ENCODE measurements at regions not wholly inside any gene's neighbourhood (a gene's known extent, or its start where the extent isn't known, plus 50 kb on each side); places are given as distances from the start of the nearest gene placed in this dataset.

- DNase-seq (ENCODE audit: low spot score), result no peak
Observed at GRCh38 chr1:103248417-103249102, 140.2 kb upstream of the COL11A1 start.

DNA sequence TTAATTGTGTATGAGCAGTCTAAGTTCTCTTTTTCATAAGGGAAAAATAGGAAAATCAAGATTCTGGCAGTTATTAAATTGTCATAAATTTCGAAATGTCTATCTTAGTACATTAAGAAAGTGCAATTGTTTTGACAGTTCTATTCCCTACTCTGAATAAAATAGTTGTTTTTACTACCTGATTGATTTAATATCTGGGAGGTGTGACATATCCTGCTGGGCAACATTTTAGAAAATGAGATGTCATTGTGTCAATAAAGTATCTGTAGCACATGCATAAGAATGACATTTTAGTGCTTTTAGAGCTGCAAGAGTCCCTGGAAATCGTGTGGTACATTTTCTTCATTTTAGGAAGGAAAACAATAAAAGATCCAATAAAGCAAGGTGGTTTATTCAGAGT, 139.2 kb upstream of the COL11A1 start:
- no peak for DNase-seq (ENCODE audit: low spot score)

- DNase-seq (ENCODE audit: low spot score), result no peak
Observed at GRCh38 chr1:103243481-103243880, 135.2 kb upstream of the COL11A1 start.

GRCh38 chr1:103239034-103239433, 130.7 kb upstream of the COL11A1 start:
- DNase-seq (ENCODE audit: low spot score), result no peak

- DNase-seq (ENCODE audit: low spot score), result no peak
Observed at GRCh38 chr1:103230061-103230460, 121.7 kb upstream of the COL11A1 start.

DNA sequence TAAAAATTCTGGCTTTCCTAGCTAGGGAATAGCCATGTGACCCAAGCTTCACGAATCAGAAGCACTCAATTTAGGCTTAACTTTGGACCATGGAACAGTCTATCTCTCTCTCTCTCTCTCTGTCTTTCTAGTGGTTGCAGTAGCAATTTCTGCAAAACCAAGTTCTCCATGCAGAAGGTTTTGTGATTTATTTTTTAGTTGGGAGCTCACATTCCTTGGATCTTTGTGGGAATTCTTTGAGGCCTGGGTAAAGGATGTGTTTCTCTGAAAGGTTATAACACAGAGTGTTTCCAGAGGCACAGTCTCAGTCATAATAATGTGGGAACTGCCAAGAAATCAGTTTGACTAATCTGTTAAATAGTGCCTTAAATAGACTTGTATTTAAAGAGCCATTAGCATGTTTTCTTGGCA, 112.3 kb upstream of the COL11A1 start:
- DNase-seq (ENCODE audit: low spot score), result peak; percentile 4

DNA sequence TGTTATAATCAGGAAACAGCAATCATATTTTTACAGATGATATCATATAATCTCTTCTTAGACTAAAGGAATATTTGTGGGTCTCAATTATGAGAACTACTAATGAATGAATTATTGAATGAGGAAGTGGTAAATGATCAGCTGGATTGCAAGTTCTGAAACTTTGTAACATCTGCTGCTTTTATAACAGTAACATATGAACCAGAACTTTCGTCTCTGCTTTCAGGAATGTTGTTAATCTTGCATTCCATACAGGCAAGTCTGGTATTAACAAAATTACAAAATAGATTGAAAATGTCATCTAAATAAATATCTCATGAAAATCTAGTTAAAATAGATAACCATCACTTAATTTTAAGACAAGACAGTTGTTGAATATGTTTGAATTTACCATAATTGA, 110.5 kb upstream of the COL11A1 start:
- no peak for DNase-seq (ENCODE audit: low spot score)

GRCh38 chr1:103218369-103218768, 110.0 kb upstream of the COL11A1 start:
- DNase-seq (ENCODE audit: low spot score), result no peak

GRCh38 chr1:103211073-103211472, 102.8 kb upstream of the COL11A1 start:
- DNase-seq (ENCODE audit: low spot score), result no peak

GRCh38 chr1:103208844-103209243, 100.5 kb upstream of the COL11A1 start:
- no peak for DNase-seq (ENCODE audit: low spot score)

GRCh38 chr1:103199001-103199400, 90.7 kb upstream of the COL11A1 start:
- no peak for DNase-seq (ENCODE audit: low spot score)

GRCh38 chr1:103198076-103198475, 89.8 kb upstream of the COL11A1 start:
- DNase-seq (ENCODE audit: low spot score), result no peak

DNA sequence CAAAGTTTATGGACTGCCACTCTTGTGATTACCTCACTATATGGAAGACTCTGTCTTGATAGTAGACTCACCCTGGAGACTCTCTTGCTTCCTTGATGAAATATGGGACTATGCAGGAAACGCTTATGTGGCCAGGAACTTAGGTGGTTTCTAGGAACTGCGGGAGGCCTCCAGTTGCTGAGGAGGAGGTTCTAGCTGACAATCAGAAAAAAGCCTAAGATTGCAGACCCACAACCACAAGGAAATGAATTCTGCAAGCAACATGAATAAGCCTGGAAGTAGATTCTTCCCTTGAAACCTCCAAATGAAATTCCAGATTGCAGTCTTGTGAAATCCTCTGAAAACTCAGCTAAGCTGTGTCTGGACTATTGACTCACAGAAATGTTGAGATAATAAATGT, 88.9 kb upstream of the COL11A1 start:
- no peak for DNase-seq (ENCODE audit: low spot score)

- no peak for DNase-seq (ENCODE audit: low spot score)
Observed at GRCh38 chr1:103194984-103195383, 86.7 kb upstream of the COL11A1 start.

- DNase-seq (ENCODE audit: low spot score), result no peak
Observed at GRCh38 chr1:103194060-103194459, 85.7 kb upstream of the COL11A1 start.

DNA sequence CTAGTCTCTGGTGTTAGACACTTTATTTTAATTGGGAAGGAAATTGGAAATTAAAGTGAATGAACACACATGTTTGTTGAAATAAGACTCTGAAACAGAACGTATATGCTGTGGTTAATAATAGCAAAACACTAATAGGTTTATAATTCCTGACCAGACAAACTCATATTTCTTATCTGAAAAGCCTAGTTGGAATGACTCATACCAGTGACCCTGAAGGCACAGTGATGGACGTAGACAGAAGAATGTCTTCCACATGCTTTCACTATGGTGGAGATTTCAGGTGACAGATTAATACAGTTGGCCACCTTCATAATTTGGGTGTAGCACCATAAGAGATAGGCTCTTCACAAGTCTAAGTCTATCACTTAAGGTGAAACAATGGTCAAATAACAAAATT, 83.0 kb upstream of the COL11A1 start:
- DNase-seq (ENCODE audit: low spot score), result no peak

GRCh38 chr1:103190766-103191165, 82.4 kb upstream of the COL11A1 start:
- no peak for DNase-seq (ENCODE audit: low spot score)

- DNase-seq (ENCODE audit: low spot score), result no peak
Observed at GRCh38 chr1:103187673-103188072, 79.4 kb upstream of the COL11A1 start.

- DNase-seq (ENCODE audit: low spot score), result no peak
Observed at GRCh38 chr1:103180660-103181059, 72.3 kb upstream of the COL11A1 start.

DNA sequence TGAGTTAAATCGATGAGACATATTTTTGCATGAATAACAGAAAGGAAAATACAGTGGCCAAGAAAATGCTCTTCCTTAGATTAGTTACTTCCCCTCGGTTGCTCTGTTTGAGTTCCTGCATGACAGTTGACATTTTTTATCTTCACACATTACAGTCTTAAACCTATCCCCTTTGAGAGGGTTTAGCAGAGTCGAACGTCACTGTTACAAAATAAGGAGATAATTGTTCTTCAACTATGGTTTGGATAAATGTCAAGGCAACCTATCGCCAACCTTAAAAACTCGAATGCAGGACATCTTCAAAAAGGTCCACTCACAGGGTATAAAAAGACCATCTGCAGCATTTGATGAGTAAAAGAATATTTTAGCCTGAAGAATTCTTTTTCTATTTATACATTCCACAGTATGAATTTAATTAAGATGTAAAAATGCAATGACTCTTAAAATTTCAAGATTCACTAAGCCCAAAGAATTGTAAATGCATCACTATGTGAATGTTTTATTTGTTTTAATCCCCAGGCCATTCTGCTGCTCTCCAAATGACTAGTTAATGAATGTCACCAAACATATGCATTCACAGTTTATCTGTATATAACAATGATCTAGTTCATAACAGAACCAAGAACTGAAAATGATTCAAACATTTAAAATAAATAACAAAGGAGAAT, 68.9 kb upstream of the COL11A1 start:
- DNase-seq (ENCODE audit: low spot score), result no peak

- no peak for DNase-seq (ENCODE audit: low spot score)
Observed at GRCh38 chr1:103171041-103171590, 62.8 kb upstream of the COL11A1 start.

- no peak for DNase-seq (ENCODE audit: low spot score)
Observed at GRCh38 chr1:103170609-103171008, 62.3 kb upstream of the COL11A1 start.

DNA sequence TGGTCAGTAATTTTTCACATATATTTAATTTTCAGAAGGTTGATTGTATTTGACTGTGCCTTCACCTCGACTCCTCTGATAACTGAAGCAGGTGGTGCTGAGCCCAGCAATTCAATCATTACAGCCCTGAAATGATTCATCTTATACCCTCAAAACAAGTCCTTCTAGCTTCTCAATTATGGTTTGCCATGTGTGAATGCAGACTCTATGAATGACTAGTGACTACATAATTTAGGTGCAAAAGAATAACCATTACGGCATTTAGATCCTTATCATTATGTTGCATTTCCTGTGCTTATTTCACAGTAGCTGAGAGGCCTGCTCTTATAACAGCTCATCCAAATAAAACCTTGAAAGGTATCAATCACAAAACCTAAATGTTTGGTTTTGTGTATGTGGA, 54.0 kb upstream of the COL11A1 start:
- DNase-seq (ENCODE audit: low spot score), result no peak

GRCh38 chr1:103160281-103160680, 52.0 kb upstream of the COL11A1 start:
- no peak for DNase-seq (ENCODE audit: low spot score)
